ENCODE measurements at regions not wholly inside any gene's neighbourhood (a gene's known extent, or its start where the extent isn't known, plus 50 kb on each side); places are given as distances from the start of the nearest gene placed in this dataset.
"Not testable (repeated sequence)": the region's sequence is repeated elsewhere in the genome, so short reads cannot be mapped to it uniquely, and the experiment has no call there.

- in situ Hi-C loops (cut with HindIII; ENCODE audit: low sequenced_read_pairs) = no loop called here
Observed at GRCh38 chr11:95412074-95412473, 181.1 kb upstream of the SESN3 start.

- in situ Hi-C loops (cut with HindIII; ENCODE audit: low sequenced_read_pairs) = not testable (repeated sequence)
Observed at GRCh38 chr11:95410707-95411106, 179.7 kb upstream of the SESN3 start.

GRCh38 chr11:95406271-95406670 lies 175.3 kb upstream of the SESN3 start:
- in situ Hi-C loops (cut with HindIII; ENCODE audit: low sequenced_read_pairs) = no loop called here

GRCh38 chr11:95404370-95404769 lies 173.4 kb upstream of the SESN3 start:
- in situ Hi-C loops (cut with HindIII; ENCODE audit: low sequenced_read_pairs) = no loop called here

- in situ Hi-C loops (cut with HindIII; ENCODE audit: low sequenced_read_pairs) = no loop called here
Observed at GRCh38 chr11:95398437-95399112, 167.6 kb upstream of the SESN3 start.

GRCh38 chr11:95392644-95393043 lies 161.6 kb upstream of the SESN3 start:
- in situ Hi-C loops (cut with HindIII; ENCODE audit: low sequenced_read_pairs) = no loop called here

- in situ Hi-C loops (cut with HindIII; ENCODE audit: low sequenced_read_pairs) = no loop called here
Observed at GRCh38 chr11:95389427-95389826, 158.4 kb upstream of the SESN3 start.

GRCh38 chr11:95388086-95388485 lies 157.1 kb upstream of the SESN3 start:
- in situ Hi-C loops (cut with HindIII; ENCODE audit: low sequenced_read_pairs) = no loop called here

GRCh38 chr11:95387325-95387724 lies 156.3 kb upstream of the SESN3 start:
- in situ Hi-C loops (cut with HindIII; ENCODE audit: low sequenced_read_pairs) = no loop called here

GRCh38 chr11:95385577-95385976 lies 154.6 kb upstream of the SESN3 start:
- in situ Hi-C loops (cut with HindIII; ENCODE audit: low sequenced_read_pairs) = no loop called here

- in situ Hi-C loops (cut with HindIII; ENCODE audit: low sequenced_read_pairs) = no loop called here
Observed at GRCh38 chr11:95379479-95379878, 148.5 kb upstream of the SESN3 start.

- in situ Hi-C loops (cut with HindIII; ENCODE audit: low sequenced_read_pairs) = no loop called here
Observed at GRCh38 chr11:95378789-95379188, 147.8 kb upstream of the SESN3 start.

- in situ Hi-C loops (cut with HindIII; ENCODE audit: low sequenced_read_pairs) = no loop called here
Observed at GRCh38 chr11:95378111-95378510, 147.1 kb upstream of the SESN3 start.

GRCh38 chr11:95375886-95376285 lies 144.9 kb upstream of the SESN3 start:
- in situ Hi-C loops (cut with HindIII; ENCODE audit: low sequenced_read_pairs) = no loop called here

- in situ Hi-C loops (cut with HindIII; ENCODE audit: low sequenced_read_pairs) = no loop called here
Observed at GRCh38 chr11:95375451-95375850, 144.4 kb upstream of the SESN3 start.

GRCh38 chr11:95374105-95374504 lies 143.1 kb upstream of the SESN3 start:
- in situ Hi-C loops (cut with HindIII; ENCODE audit: low sequenced_read_pairs) = no loop called here

- in situ Hi-C loops (cut with HindIII; ENCODE audit: low sequenced_read_pairs) = no loop called here
Observed at GRCh38 chr11:95373241-95373640, 142.2 kb upstream of the SESN3 start.

GRCh38 chr11:95372097-95372656 lies 141.2 kb upstream of the SESN3 start:
- in situ Hi-C loops (cut with HindIII; ENCODE audit: low sequenced_read_pairs) = no loop called here

GRCh38 chr11:95371153-95371552 lies 140.2 kb upstream of the SESN3 start:
- in situ Hi-C loops (cut with HindIII; ENCODE audit: low sequenced_read_pairs) = no loop called here

GRCh38 chr11:95367726-95368125 lies 136.7 kb upstream of the SESN3 start:
- in situ Hi-C loops (cut with HindIII; ENCODE audit: low sequenced_read_pairs) = no loop called here

GRCh38 chr11:95365348-95365747 lies 134.3 kb upstream of the SESN3 start:
- in situ Hi-C loops (cut with HindIII; ENCODE audit: low sequenced_read_pairs) = no loop called here

GRCh38 chr11:95364324-95365295 lies 133.6 kb upstream of the SESN3 start:
- in situ Hi-C loops (cut with HindIII; ENCODE audit: low sequenced_read_pairs) = no loop called here

Measured in DLD1 (cell line).